ENCODE measurements at regions not wholly inside any gene's neighbourhood (a gene's known extent, or its start where the extent isn't known, plus 50 kb on each side); places are given as distances from the start of the nearest gene placed in this dataset.

- no peaks in the 10 kb centered on the region for H3K9me3 Mint-ChIP-seq (ENCODE audit: unreplicated experiment)
- no peaks in the 10 kb centered on the region for H3K36me3 Mint-ChIP-seq (ENCODE audit: insufficient read depth, unreplicated experiment)
- intact Hi-C loops (cut with micrococcal nuclease): no loop called here
- no peaks in the 10 kb centered on the region for H3K4me1 Mint-ChIP-seq (ENCODE audit: insufficient read depth, unreplicated experiment)
- ChIA-PET CTCF (no interaction called here), POLR2A (no interaction called here)
- no TSS peak for BruUV-seq (replicated peaks)
- no peak for TF ChIP-seq CTCF (IDR thresholded peaks at IDR 0.05; ENCODE audit: unreplicated experiment)
- no peak for DNase-seq (ENCODE audit: unreplicated experiment)
- no peak overlapping the region for H3K27ac Mint-ChIP-seq (ENCODE audit: low read depth, unreplicated experiment)
- H3K4me3 Mint-ChIP-seq (ENCODE audit: unreplicated experiment): no peak overlapping the region
- no peaks in the 10 kb centered on the region for H3K27me3 Mint-ChIP-seq (ENCODE audit: insufficient read depth, unreplicated experiment)
Measured at GRCh38 chr1:87206044-87206831, 122.4 kb upstream of the LMO4 start.

- Mint-ChIP-seq H3K4me1 (ENCODE audit: insufficient read depth, unreplicated experiment) (no peaks in the 10 kb centered on the region), H3K27me3 (ENCODE audit: insufficient read depth, unreplicated experiment) (no peaks in the 10 kb centered on the region), H3K4me3 (ENCODE audit: unreplicated experiment) (no peak overlapping the region), H3K36me3 (ENCODE audit: insufficient read depth, unreplicated experiment) (no peaks in the 10 kb centered on the region), H3K27ac (ENCODE audit: low read depth, unreplicated experiment) (no peak overlapping the region), H3K9me3 (ENCODE audit: unreplicated experiment) (no peaks in the 10 kb centered on the region)
- ChIA-PET POLR2A (no interaction called here), CTCF (no interaction called here)
- no peak for TF ChIP-seq CTCF (IDR thresholded peaks at IDR 0.05; ENCODE audit: unreplicated experiment)
- BruUV-seq (replicated peaks): no TSS peak
- intact Hi-C loops (cut with micrococcal nuclease): no loop called here
- no peak for DNase-seq (ENCODE audit: unreplicated experiment)
Measured at GRCh38 chr1:87208080-87208479, 120.6 kb upstream of the LMO4 start.

GRCh38 chr1:87208931-87209330 lies 119.7 kb upstream of the LMO4 start:
- Mint-ChIP-seq H3K27ac (ENCODE audit: low read depth, unreplicated experiment) (no peak overlapping the region), H3K36me3 (ENCODE audit: insufficient read depth, unreplicated experiment) (no peaks in the 10 kb centered on the region), H3K4me1 (ENCODE audit: insufficient read depth, unreplicated experiment) (no peaks in the 10 kb centered on the region), H3K9me3 (ENCODE audit: unreplicated experiment) (no peaks in the 10 kb centered on the region), H3K4me3 (ENCODE audit: unreplicated experiment) (no peak overlapping the region), H3K27me3 (ENCODE audit: insufficient read depth, unreplicated experiment) (no peaks in the 10 kb centered on the region)
- intact Hi-C loops (cut with micrococcal nuclease): no loop called here
- POLR2A ChIA-PET: no interaction called here
- no TSS peak for BruUV-seq (replicated peaks)
- DNase-seq (ENCODE audit: unreplicated experiment): no peak
- CTCF ChIA-PET: interaction anchor here (1.0 kb wide), 1 partner anchor 85 kb away, joined by 3 read pairs; no protein-coding TSS in a partner anchor
- no peak for TF ChIP-seq CTCF (IDR thresholded peaks at IDR 0.05; ENCODE audit: unreplicated experiment)

GRCh38 chr1:87210151-87210550 lies 118.5 kb upstream of the LMO4 start:
- Mint-ChIP-seq H3K4me1 (ENCODE audit: insufficient read depth, unreplicated experiment) (no peaks in the 10 kb centered on the region), H3K4me3 (ENCODE audit: unreplicated experiment) (no peak overlapping the region), H3K36me3 (ENCODE audit: insufficient read depth, unreplicated experiment) (no peaks in the 10 kb centered on the region), H3K27me3 (ENCODE audit: insufficient read depth, unreplicated experiment) (no peaks in the 10 kb centered on the region), H3K27ac (ENCODE audit: low read depth, unreplicated experiment) (no peak overlapping the region), H3K9me3 (ENCODE audit: unreplicated experiment) (no peaks in the 10 kb centered on the region)
- no TSS peak for BruUV-seq (replicated peaks)
- DNase-seq (ENCODE audit: unreplicated experiment): no peak
- POLR2A ChIA-PET: no interaction called here
- no peak for TF ChIP-seq CTCF (IDR thresholded peaks at IDR 0.05; ENCODE audit: unreplicated experiment)
- intact Hi-C loops (cut with micrococcal nuclease): loop anchor here (5.0 kb wide), 1 partner anchor 58 kb away; no protein-coding TSS in a partner anchor
- CTCF ChIA-PET: interaction anchor here (1.0 kb wide), 1 partner anchor 83 kb away, joined by 3 read pairs; no protein-coding TSS in a partner anchor
